ENCODE measurements at regions not wholly inside any gene's neighbourhood (a gene's known extent, or its start where the extent isn't known, plus 50 kb on each side); places are given as distances from the start of the nearest gene placed in this dataset.

GRCh38 chr1:191575180-191575579 is 583.1 kb upstream of the RGS18 start:
- DNase-seq (ENCODE audit: insufficient read length, low spot score) (no peak), FAIRE-seq (no peak)
- no peak for TF ChIP-seq POLR2AphosphoS5 (IDR thresholded peaks at IDR 0.05; ENCODE audit: low read depth, low read length)
- no peak for TF ChIP-seq POU2F2 (IDR thresholded peaks at IDR 0.05; ENCODE audit: low read depth, low read length)
- no peak for TF ChIP-seq POLR2A (IDR thresholded peaks at IDR 0.05; ENCODE audit: low read depth, low read length)
- TF ChIP-seq PAX5 (IDR thresholded peaks at IDR 0.05; ENCODE audit: insufficient read depth, low read length, severe bottlenecking) = no peak
- no peak for TF ChIP-seq TAF1 (IDR thresholded peaks at IDR 0.05; ENCODE audit: low read depth, low read length)
- TF ChIP-seq SPI1 (IDR thresholded peaks at IDR 0.05; ENCODE audit: low read depth, low read length) = no peak

- no peak for DNase-seq (ENCODE audit: insufficient read length, low spot score)
These were observed 582.5 kb upstream of the RGS18 start for GRCh38 chr1:191575746-191576145.

GRCh38 chr1:191577213-191577612 is 581.0 kb upstream of the RGS18 start:
- DNase-seq (ENCODE audit: insufficient read length, low spot score) = no peak
- no peak for TF ChIP-seq SPI1 (IDR thresholded peaks at IDR 0.05; ENCODE audit: low read depth, low read length)
- TF ChIP-seq PAX5 (IDR thresholded peaks at IDR 0.05; ENCODE audit: insufficient read depth, low read length, severe bottlenecking) = no peak
- TF ChIP-seq POU2F2 (IDR thresholded peaks at IDR 0.05; ENCODE audit: low read depth, low read length) = no peak
- TF ChIP-seq POLR2AphosphoS5 (IDR thresholded peaks at IDR 0.05; ENCODE audit: low read depth, low read length) = no peak
- no peak for TF ChIP-seq TAF1 (IDR thresholded peaks at IDR 0.05; ENCODE audit: low read depth, low read length)
- no peak for TF ChIP-seq POLR2A (IDR thresholded peaks at IDR 0.05; ENCODE audit: low read depth, low read length)
- no peak for FAIRE-seq

More at GRCh38 chr1:191575746-191576145, 582.5 kb upstream of the RGS18 start:
- TF ChIP-seq SPI1 (IDR thresholded peaks at IDR 0.05; ENCODE audit: low read depth, low read length) (no peak), PAX5 (IDR thresholded peaks at IDR 0.05; ENCODE audit: insufficient read depth, low read length, severe bottlenecking) (no peak), TAF1 (IDR thresholded peaks at IDR 0.05; ENCODE audit: low read depth, low read length) (no peak), POU2F2 (IDR thresholded peaks at IDR 0.05; ENCODE audit: low read depth, low read length) (no peak), POLR2A (IDR thresholded peaks at IDR 0.05; ENCODE audit: low read depth, low read length) (no peak), POLR2AphosphoS5 (IDR thresholded peaks at IDR 0.05; ENCODE audit: low read depth, low read length) (no peak)
- no peak for FAIRE-seq

DNA sequence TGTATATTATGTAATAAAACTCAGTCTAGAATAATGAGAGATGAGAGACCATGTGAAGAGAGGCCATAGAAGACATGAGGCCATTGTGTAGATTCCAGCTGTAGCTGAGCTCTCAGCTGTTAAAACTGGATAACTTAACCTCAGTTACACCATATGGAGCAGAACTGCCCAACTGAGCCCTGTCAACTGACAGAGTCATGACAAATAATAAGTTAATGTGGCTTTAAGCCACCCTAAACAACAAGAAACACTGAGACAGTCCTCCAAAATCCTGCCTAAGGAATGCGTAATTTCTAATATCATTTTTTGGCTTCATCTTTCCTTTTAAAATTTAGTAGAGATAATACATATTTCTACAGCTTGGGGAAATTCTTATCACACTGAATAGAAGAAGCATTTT is 580.0 kb upstream of the RGS18 start:
- DNase-seq (ENCODE audit: insufficient read length, low spot score) (no peak), FAIRE-seq (no peak)
- TF ChIP-seq POU2F2 (IDR thresholded peaks at IDR 0.05; ENCODE audit: low read depth, low read length) (no peak), PAX5 (IDR thresholded peaks at IDR 0.05; ENCODE audit: insufficient read depth, low read length, severe bottlenecking) (no peak), POLR2AphosphoS5 (IDR thresholded peaks at IDR 0.05; ENCODE audit: low read depth, low read length) (no peak), SPI1 (IDR thresholded peaks at IDR 0.05; ENCODE audit: low read depth, low read length) (no peak), POLR2A (IDR thresholded peaks at IDR 0.05; ENCODE audit: low read depth, low read length) (no peak), TAF1 (IDR thresholded peaks at IDR 0.05; ENCODE audit: low read depth, low read length) (no peak)

DNA sequence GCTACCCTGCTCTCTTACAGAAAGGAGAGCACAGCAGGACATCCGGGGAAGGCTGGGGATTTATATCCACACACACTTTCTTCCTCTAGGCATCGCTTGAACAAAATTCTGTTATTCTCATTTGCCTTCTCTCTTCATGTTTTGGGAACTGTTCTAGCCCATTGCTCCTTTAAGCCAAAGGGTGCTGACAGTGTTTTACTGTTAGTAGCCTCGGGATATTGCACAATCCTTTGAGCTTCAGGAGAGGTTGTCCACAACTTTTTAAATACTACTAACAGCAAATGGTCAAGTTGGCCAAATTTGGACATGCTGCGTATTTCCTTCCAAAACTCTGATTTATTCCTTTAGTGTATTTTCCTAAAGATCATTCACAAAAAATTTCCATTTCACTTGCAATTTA is 579.2 kb upstream of the RGS18 start:
- TF ChIP-seq POLR2AphosphoS5 (IDR thresholded peaks at IDR 0.05; ENCODE audit: low read depth, low read length) (no peak), PAX5 (IDR thresholded peaks at IDR 0.05; ENCODE audit: insufficient read depth, low read length, severe bottlenecking) (no peak), TAF1 (IDR thresholded peaks at IDR 0.05; ENCODE audit: low read depth, low read length) (no peak), POU2F2 (IDR thresholded peaks at IDR 0.05; ENCODE audit: low read depth, low read length) (no peak), POLR2A (IDR thresholded peaks at IDR 0.05; ENCODE audit: low read depth, low read length) (no peak), SPI1 (IDR thresholded peaks at IDR 0.05; ENCODE audit: low read depth, low read length) (no peak)
- DNase-seq (ENCODE audit: insufficient read length, low spot score) (no peak), FAIRE-seq (no peak)

DNA sequence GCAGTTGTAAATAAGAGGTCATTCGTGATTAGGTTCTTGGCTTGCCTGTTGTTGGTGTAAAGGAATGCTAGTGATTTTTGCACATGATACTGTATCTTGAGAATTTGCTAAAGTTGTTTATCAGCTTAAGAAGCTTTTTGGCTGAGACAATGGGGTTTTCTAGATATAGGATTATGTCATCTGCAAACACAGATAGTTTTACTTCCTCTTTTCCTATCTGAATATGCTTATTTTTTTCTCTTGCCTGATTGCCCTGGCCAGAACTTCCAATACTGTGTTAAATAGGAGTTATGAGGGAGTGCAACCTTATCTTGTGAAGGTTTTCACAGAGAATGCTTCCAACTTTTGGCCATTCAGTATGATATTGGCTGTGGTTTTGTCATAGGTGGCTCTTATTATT is 576.1 kb upstream of the RGS18 start:
- no peak for TF ChIP-seq POU2F2 (IDR thresholded peaks at IDR 0.05; ENCODE audit: low read depth, low read length)
- TF ChIP-seq POLR2AphosphoS5 (IDR thresholded peaks at IDR 0.05; ENCODE audit: low read depth, low read length) = no peak
- TF ChIP-seq PAX5 (IDR thresholded peaks at IDR 0.05; ENCODE audit: insufficient read depth, low read length, severe bottlenecking) = no peak
- no peak for TF ChIP-seq SPI1 (IDR thresholded peaks at IDR 0.05; ENCODE audit: low read depth, low read length)
- TF ChIP-seq TAF1 (IDR thresholded peaks at IDR 0.05; ENCODE audit: low read depth, low read length) = no peak
- no peak for TF ChIP-seq POLR2A (IDR thresholded peaks at IDR 0.05; ENCODE audit: low read depth, low read length)
- FAIRE-seq (no peak), DNase-seq (ENCODE audit: insufficient read length, low spot score) (no peak)

- FAIRE-seq (no peak), DNase-seq (ENCODE audit: insufficient read length, low spot score) (no peak)
- TF ChIP-seq POU2F2 (IDR thresholded peaks at IDR 0.05; ENCODE audit: low read depth, low read length) = no peak
- no peak for TF ChIP-seq TAF1 (IDR thresholded peaks at IDR 0.05; ENCODE audit: low read depth, low read length)
- TF ChIP-seq SPI1 (IDR thresholded peaks at IDR 0.05; ENCODE audit: low read depth, low read length) = no peak
- no peak for TF ChIP-seq PAX5 (IDR thresholded peaks at IDR 0.05; ENCODE audit: insufficient read depth, low read length, severe bottlenecking)
- TF ChIP-seq POLR2AphosphoS5 (IDR thresholded peaks at IDR 0.05; ENCODE audit: low read depth, low read length) = no peak
- TF ChIP-seq POLR2A (IDR thresholded peaks at IDR 0.05; ENCODE audit: low read depth, low read length) = no peak
These were observed 573.2 kb upstream of the RGS18 start for GRCh38 chr1:191585095-191585494.

DNA sequence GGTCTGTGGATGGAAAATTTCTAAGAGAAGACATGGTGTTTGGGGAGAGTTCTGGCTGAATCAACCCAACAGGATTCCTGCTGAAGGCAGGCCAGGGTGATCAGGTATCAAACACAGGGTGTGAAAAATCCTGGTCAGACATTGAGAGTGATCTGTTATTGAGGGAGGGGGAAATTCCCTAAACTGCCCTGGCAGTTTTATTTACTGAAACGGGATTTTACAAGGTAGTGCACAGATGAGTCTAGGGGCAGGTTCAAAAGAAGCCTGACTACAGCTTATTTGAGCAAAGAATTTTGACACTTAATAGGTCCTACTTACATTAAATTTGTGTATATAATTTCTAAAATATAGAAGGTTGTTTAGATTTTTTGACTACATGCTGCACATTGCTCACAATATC is 569.4 kb upstream of the RGS18 start:
- no peak for FAIRE-seq

GRCh38 chr1:191589536-191589935 is 568.7 kb upstream of the RGS18 start:
- FAIRE-seq = no peak
- DNase-seq (ENCODE audit: insufficient read length, low spot score) = no peak
- TF ChIP-seq POLR2AphosphoS5 (IDR thresholded peaks at IDR 0.05; ENCODE audit: low read depth, low read length) = no peak
- no peak for TF ChIP-seq POLR2A (IDR thresholded peaks at IDR 0.05; ENCODE audit: low read depth, low read length)
- TF ChIP-seq SPI1 (IDR thresholded peaks at IDR 0.05; ENCODE audit: low read depth, low read length) = no peak
- TF ChIP-seq PAX5 (IDR thresholded peaks at IDR 0.05; ENCODE audit: insufficient read depth, low read length, severe bottlenecking) = no peak
- no peak for TF ChIP-seq POU2F2 (IDR thresholded peaks at IDR 0.05; ENCODE audit: low read depth, low read length)
- no peak for TF ChIP-seq TAF1 (IDR thresholded peaks at IDR 0.05; ENCODE audit: low read depth, low read length)

More for the DNA sequence above, 569.4 kb upstream of the RGS18 start:
- TF ChIP-seq TAF1 (IDR thresholded peaks at IDR 0.05; ENCODE audit: low read depth, low read length) = no peak
- no peak for TF ChIP-seq PAX5 (IDR thresholded peaks at IDR 0.05; ENCODE audit: insufficient read depth, low read length, severe bottlenecking)
- no peak for TF ChIP-seq POU2F2 (IDR thresholded peaks at IDR 0.05; ENCODE audit: low read depth, low read length)
- no peak for TF ChIP-seq SPI1 (IDR thresholded peaks at IDR 0.05; ENCODE audit: low read depth, low read length)
- TF ChIP-seq POLR2AphosphoS5 (IDR thresholded peaks at IDR 0.05; ENCODE audit: low read depth, low read length) = no peak
- no peak for TF ChIP-seq POLR2A (IDR thresholded peaks at IDR 0.05; ENCODE audit: low read depth, low read length)
- DNase-seq (ENCODE audit: insufficient read length, low spot score) = no peak

GRCh38 chr1:191590578-191590977 is 567.7 kb upstream of the RGS18 start:
- DNase-seq (ENCODE audit: insufficient read length, low spot score) (no peak), FAIRE-seq (no peak)
- TF ChIP-seq TAF1 (IDR thresholded peaks at IDR 0.05; ENCODE audit: low read depth, low read length) (no peak), POU2F2 (IDR thresholded peaks at IDR 0.05; ENCODE audit: low read depth, low read length) (no peak), POLR2AphosphoS5 (IDR thresholded peaks at IDR 0.05; ENCODE audit: low read depth, low read length) (no peak), SPI1 (IDR thresholded peaks at IDR 0.05; ENCODE audit: low read depth, low read length) (no peak), PAX5 (IDR thresholded peaks at IDR 0.05; ENCODE audit: insufficient read depth, low read length, severe bottlenecking) (no peak), POLR2A (IDR thresholded peaks at IDR 0.05; ENCODE audit: low read depth, low read length) (no peak)

All from GM12891 (cell line).